Loucy (cell line): ENCODE measurements at regions not wholly inside any gene's neighbourhood (a gene's known extent, or its start where the extent isn't known, plus 50 kb on each side); places are given as distances from the start of the nearest gene placed in this dataset.

Experiments used
- H2AFZ ChIP-seq: fragments of 200-600 bp; sonication (generic); 2 replicates; pipeline ENCODE4 v1.6.0; 2016; ENCODE audit warnings: antibody characterized with exemption, mild to moderate bottlenecking, low read length, moderate library complexity
- H3F3A ChIP-seq: fragments of 200-600 bp; 2 replicates; pipeline ENCODE4 v1.6.0; 2016; ENCODE audit warnings: antibody characterized with exemption, low read depth, mild to moderate bottlenecking
- H3K27me3 ChIP-seq: fragments of 200-600 bp; sonication (generic); 2 replicates; pipeline ENCODE4 v1.6.1; 2014; ENCODE audit warnings: low read length, mild to moderate bottlenecking; ENCODE audit not compliant: insufficient read depth, poor library complexity, severe bottlenecking
- H3K36me3 ChIP-seq: fragments of 200-600 bp; sonication (generic); 2 replicates; pipeline ENCODE4 v1.6.1; 2016; ENCODE audit warnings: low read length; ENCODE audit not compliant: insufficient read depth
- H3K4me1 ChIP-seq: fragments of 200-600 bp; sonication (generic); 2 replicates; pipeline ENCODE4 v1.5.1; 2014; ENCODE audit warnings: low read length, mild to moderate bottlenecking; ENCODE audit not compliant: insufficient read depth, poor library complexity, severe bottlenecking
- H3K4me2 ChIP-seq: fragments of 200-600 bp; sonication (generic); 2 replicates; pipeline ENCODE4 v1.6.0; 2014; ENCODE audit warnings: antibody characterized with exemption, low read length, low read depth, mild to moderate bottlenecking; ENCODE audit not compliant: poor library complexity, severe bottlenecking
- H3K4me3 ChIP-seq: fragments of 200-600 bp; sonication (generic); 2 replicates; pipeline ENCODE4 v1.5.1; 2014; ENCODE audit warnings: low read length, mild to moderate bottlenecking, mixed read lengths; ENCODE audit not compliant: poor library complexity, severe bottlenecking
- H3K79me2 ChIP-seq: fragments of 200-600 bp; sonication (generic); 2 replicates; pipeline ENCODE4 v1.6.1; 2014; ENCODE audit warnings: low read length; ENCODE audit not compliant: insufficient read depth
- H3K9ac ChIP-seq: fragments of 200-600 bp; sonication (generic); 2 replicates; pipeline ENCODE4 v1.6.0; 2014; ENCODE audit warnings: mild to moderate bottlenecking, low read depth, low read length, moderate library complexity; ENCODE audit not compliant: poor library complexity, severe bottlenecking
- H3K9me2 ChIP-seq: fragments of 200-600 bp; sonication (generic); replicated peaks from 2 replicates; pipeline ENCODE4 v1.6.1; 2016; ENCODE audit warnings: low read depth, low read length, mixed read lengths
- H3K9me3 ChIP-seq: fragments of 200-600 bp; sonication (generic); 2 replicates; pipeline ENCODE4 v1.6.1; 2014; ENCODE audit warnings: mild to moderate bottlenecking, antibody characterized with exemption, low read length, low read depth; ENCODE audit not compliant: insufficient read depth
- H4K20me1 ChIP-seq: fragments of 200-600 bp; sonication (generic); 2 replicates; pipeline ENCODE4 v1.6.0; 2014; ENCODE audit warnings: antibody characterized with exemption, low read length, mild to moderate bottlenecking; ENCODE audit not compliant: insufficient read depth, poor library complexity, severe bottlenecking
- CTCF ChIP-seq: fragments of 200-600 bp; sonication (generic); conservative IDR thresholded peaks from 2 replicates; pipeline ENCODE4 v1.5.1; 2014; ENCODE audit warnings: mild to moderate bottlenecking, antibody characterized with exemption, low read length
- EZH2phosphoT487 ChIP-seq: fragments of 200-600 bp; IDR thresholded peaks from 2 replicates; pipeline ENCODE4 v1.6.1; 2018; ENCODE audit warnings: antibody characterized with exemption, mild to moderate bottlenecking, moderate library complexity, borderline replicate concordance

GRCh38 chr10:65270969-65271368 is 1654.9 kb upstream of the LRRTM3 start:
- no peaks in the 10 kb centered on the region for H3K4me1 ChIP-seq
- no peak for TF ChIP-seq CTCF
- no peaks in the 10 kb centered on the region for H4K20me1 ChIP-seq
- H3K4me3 ChIP-seq: no peak overlapping the region
- no peaks in the 10 kb centered on the region for H3K9me2 ChIP-seq
- H3K9ac ChIP-seq: no peak overlapping the region
- no peaks in the 10 kb centered on the region for H3K9me3 ChIP-seq
- no peaks in the 10 kb centered on the region for H3K79me2 ChIP-seq
- no peak overlapping the region for H2AFZ ChIP-seq
- H3K4me2 ChIP-seq: no peak overlapping the region
- H3K36me3 ChIP-seq: no peaks in the 10 kb centered on the region
- no peaks in the 10 kb centered on the region for H3F3A ChIP-seq
- H3K27me3 ChIP-seq: no peaks in the 10 kb centered on the region

- H3K9me3 ChIP-seq: no peaks in the 10 kb centered on the region
- no peaks in the 10 kb centered on the region for H3K4me1 ChIP-seq
- no peak overlapping the region for H3K4me3 ChIP-seq
- no peaks in the 10 kb centered on the region for H3K27me3 ChIP-seq
- H3K9ac ChIP-seq: no peak overlapping the region
- H2AFZ ChIP-seq: no peak overlapping the region
- no peaks in the 10 kb centered on the region for H3F3A ChIP-seq
- no peaks in the 10 kb centered on the region for H4K20me1 ChIP-seq
- no peak overlapping the region for H3K4me2 ChIP-seq
- TF ChIP-seq CTCF (no peak), EZH2phosphoT487 (no peak)
- no peaks in the 10 kb centered on the region for H3K36me3 ChIP-seq
- no peaks in the 10 kb centered on the region for H3K79me2 ChIP-seq
- H3K9me2 ChIP-seq: no peaks in the 10 kb centered on the region
Observed at GRCh38 chr10:65273115-65273514, 1652.7 kb upstream of the LRRTM3 start.

DNA sequence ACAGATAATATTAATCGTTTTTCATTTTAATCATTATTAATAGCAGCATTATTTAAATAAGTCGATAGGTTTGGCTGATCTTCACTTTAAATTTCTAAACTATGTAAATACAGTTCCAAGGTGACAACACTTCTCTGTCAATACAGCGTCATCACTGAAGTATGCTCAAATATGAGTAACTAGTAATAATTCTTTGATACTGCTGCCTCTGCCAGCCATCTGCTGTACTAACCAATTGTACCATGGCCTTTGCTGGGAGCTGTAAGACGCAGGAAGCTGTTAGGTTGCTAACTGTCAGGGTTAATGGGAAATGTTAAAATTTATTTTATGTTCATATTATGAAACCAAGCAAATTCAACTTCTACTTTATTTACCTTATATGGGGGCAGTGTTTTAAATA is 1650.5 kb upstream of the LRRTM3 start:
- H3K4me3 ChIP-seq: no peak overlapping the region
- TF ChIP-seq EZH2phosphoT487 (no peak), CTCF (no peak)
- H3K4me2 ChIP-seq: no peak overlapping the region
- H3K9me3 ChIP-seq: no peaks in the 10 kb centered on the region
- H4K20me1 ChIP-seq: no peaks in the 10 kb centered on the region
- H3K27me3 ChIP-seq: no peaks in the 10 kb centered on the region
- H3F3A ChIP-seq: no peaks in the 10 kb centered on the region
- H3K4me1 ChIP-seq: no peaks in the 10 kb centered on the region
- no peak overlapping the region for H2AFZ ChIP-seq
- no peak overlapping the region for H3K9ac ChIP-seq
- H3K9me2 ChIP-seq: no peaks in the 10 kb centered on the region
- no peaks in the 10 kb centered on the region for H3K79me2 ChIP-seq
- H3K36me3 ChIP-seq: no peaks in the 10 kb centered on the region
